Activated B cell treated with CpG ODN at 0.5 μM for 24 hours (primary cell): ENCODE measurements at regions not wholly inside any gene's neighbourhood (a gene's known extent, or its start where the extent isn't known, plus 50 kb on each side); places are given as distances from the start of the nearest gene placed in this dataset.

ENCODE experiments used
- ATAC-seq: fragments of 200-7000 bp; cut with Tn5 transposase; one replicate; pipeline ENCODE4 v1.10.0; 2021; ENCODE audit warnings: low read depth, mild to moderate bottlenecking, moderate library complexity
- CTCF ChIA-PET: fragments of 350-600 bp; sonication (Branson Sonifier 250); formaldehyde crosslinking; loops from one replicate; lab custom pipeline; 2021; ENCODE audit warnings: antibody characterized with exemption; lab: Charles Lee
- POLR2A ChIA-PET: fragments of 350-600 bp; sonication (Branson Sonifier 250); formaldehyde crosslinking; loops from one replicate; lab custom pipeline; 2021; ENCODE audit warnings: antibody characterized with exemption; lab: Charles Lee
- DNase-seq: peaks from one replicate; pipeline ENCODE4 v3.0.0; 2022
- H3K27ac Mint-ChIP-seq: one replicate; pipeline ENCODE4 v1.8.0; 2020; ENCODE audit warnings: mixed read lengths
- H3K27me3 Mint-ChIP-seq: one replicate; pipeline ENCODE4 v1.8.0; 2021; ENCODE audit warnings: mixed read lengths
- H3K36me3 Mint-ChIP-seq: one replicate; pipeline ENCODE4 v1.8.0; 2021; ENCODE audit warnings: low read depth, mixed read lengths
- H3K4me1 Mint-ChIP-seq: one replicate; pipeline ENCODE4 v1.8.0; 2021; ENCODE audit warnings: mixed read lengths
- H3K4me3 Mint-ChIP-seq: one replicate; pipeline ENCODE4 v1.8.0; 2020; ENCODE audit warnings: mild to moderate bottlenecking, mixed read lengths
- H3K9me3 Mint-ChIP-seq: one replicate; pipeline ENCODE4 v1.8.0; 2020; ENCODE audit warnings: mixed read lengths
- CTCF ChIP-seq: fragments of 200-600 bp; IDR thresholded peaks from one replicate; pipeline ENCODE4 v1.8.0; 2022; ENCODE audit warnings: antibody characterized with exemption, mild to moderate bottlenecking
- intact Hi-C: fragments of 100-400 bp; cut with micrococcal nuclease; formaldehyde crosslinking; loops from one replicate; pipeline ENCODE4 v1.15.1; 2024

DNA sequence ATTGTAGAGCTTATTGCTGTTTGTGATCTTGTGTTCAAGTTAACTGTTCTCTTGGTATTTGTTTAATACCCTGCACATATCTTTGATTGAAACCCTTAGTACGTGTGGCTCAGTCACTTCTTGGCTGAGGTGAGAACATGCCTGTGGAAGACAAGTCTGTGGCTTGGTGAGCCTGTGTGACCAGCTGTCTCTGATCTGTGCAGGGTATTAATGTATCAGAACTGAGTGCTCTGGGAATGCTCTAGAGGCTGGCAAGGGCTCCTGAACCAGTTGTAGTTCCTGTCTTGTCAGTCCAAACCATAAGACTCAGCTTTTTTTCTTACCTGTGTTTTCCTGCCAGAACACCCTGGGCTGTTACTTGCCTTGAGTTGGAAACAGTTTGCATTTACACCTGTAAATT, 52.4 kb upstream of the EPHA4 start:
- ChIA-PET POLR2A (no interaction called here), CTCF (no interaction called here)
- H3K27ac Mint-ChIP-seq: no peak overlapping the region
- no peak for TF ChIP-seq CTCF
- H3K4me1 Mint-ChIP-seq: no peaks in the 10 kb centered on the region
- H3K27me3 Mint-ChIP-seq: no peaks in the 10 kb centered on the region
- DNase-seq (no peak), ATAC-seq (no peak)
- H3K9me3 Mint-ChIP-seq: no peaks in the 10 kb centered on the region
- H3K4me3 Mint-ChIP-seq: no peak overlapping the region
- no peaks in the 10 kb centered on the region for H3K36me3 Mint-ChIP-seq
- intact Hi-C loops: no loop called here
